GM12892 (cell line): ENCODE measurements at regions not wholly inside any gene's neighbourhood (a gene's known extent, or its start where the extent isn't known, plus 50 kb on each side); places are given as distances from the start of the nearest gene placed in this dataset.

Experiments
- POLR2AphosphoS5 ChIP-seq: IDR thresholded peaks from 2 replicates; pipeline ENCODE4 v1.6.1; 2011; ENCODE audit warnings: low read depth, low read length, control low read depth
- TAF1 ChIP-seq: IDR thresholded peaks from 2 replicates; pipeline ENCODE4 v1.6.1; 2011; ENCODE audit warnings: low read depth, mild to moderate bottlenecking, control low read depth, low read length, borderline replicate concordance

DNA sequence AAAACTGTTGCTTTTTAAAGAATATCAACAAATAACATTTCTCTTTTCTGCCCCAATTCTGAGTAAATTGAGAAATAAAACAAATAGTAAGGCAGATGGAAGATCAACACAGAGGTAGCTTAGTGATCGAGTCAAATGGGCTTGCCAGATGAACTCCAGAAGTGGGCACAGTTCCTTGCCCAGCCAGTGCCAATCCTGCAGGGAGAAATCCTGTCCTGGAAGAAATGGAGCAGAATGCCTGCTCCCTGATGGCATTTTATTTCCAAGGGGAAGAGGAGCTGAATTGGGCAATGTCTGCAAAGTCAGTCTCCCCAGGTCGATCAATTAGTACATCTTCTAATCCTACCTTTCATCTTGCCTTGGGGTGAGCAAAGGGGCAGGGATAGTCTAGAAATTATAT is 225.3 kb downstream of the NHLRC3 start:
- no peak for TF ChIP-seq TAF1
- no peak for TF ChIP-seq POLR2AphosphoS5
